ENCODE measurements at regions not wholly inside any gene's neighbourhood (a gene's known extent, or its start where the extent isn't known, plus 50 kb on each side); places are given as distances from the start of the nearest gene placed in this dataset.

- H3K4me3 ChIP-seq (ENCODE audit: low read depth, low read length) = no peak overlapping the region
These were observed 579.2 kb upstream of the PSMD7 start for GRCh38 chr16:73717266-73717974.

GRCh38 chr16:73714976-73715375 is 581.6 kb upstream of the PSMD7 start:
- H3K4me3 ChIP-seq (ENCODE audit: low read depth, low read length) = no peak overlapping the region

GRCh38 chr16:73713778-73714495 is 582.7 kb upstream of the PSMD7 start:
- no peak overlapping the region for H3K4me3 ChIP-seq (ENCODE audit: low read depth, low read length)

GRCh38 chr16:73713251-73713650 is 583.4 kb upstream of the PSMD7 start:
- H3K4me3 ChIP-seq (ENCODE audit: low read depth, low read length) = no peak overlapping the region

GRCh38 chr16:73711406-73712080 is 585.1 kb upstream of the PSMD7 start:
- H3K4me3 ChIP-seq (ENCODE audit: low read depth, low read length) = no peak overlapping the region

- H3K4me3 ChIP-seq (ENCODE audit: low read depth, low read length) = no peak overlapping the region
These were observed 586.1 kb upstream of the PSMD7 start for GRCh38 chr16:73710526-73710925.

GRCh38 chr16:73707863-73708262 is 588.8 kb upstream of the PSMD7 start:
- H3K4me3 ChIP-seq (ENCODE audit: low read depth, low read length) = no peak overlapping the region

- no peak overlapping the region for H3K4me3 ChIP-seq (ENCODE audit: low read depth, low read length)
These were observed 592.7 kb upstream of the PSMD7 start for GRCh38 chr16:73703891-73704290.

GRCh38 chr16:73697336-73697735 is 599.3 kb upstream of the PSMD7 start:
- no peak overlapping the region for H3K4me3 ChIP-seq (ENCODE audit: low read depth, low read length)

GRCh38 chr16:73692861-73693260 is 603.8 kb upstream of the PSMD7 start:
- H3K4me3 ChIP-seq (ENCODE audit: low read depth, low read length) = no peak overlapping the region

GRCh38 chr16:73683804-73684203 is 612.8 kb upstream of the PSMD7 start:
- no peak overlapping the region for H3K4me3 ChIP-seq (ENCODE audit: low read depth, low read length)

GRCh38 chr16:73672135-73672534 is 624.2 kb upstream of the ZFHX3 start:
- H3K4me3 ChIP-seq (ENCODE audit: low read depth, low read length) = no peak overlapping the region

- H3K4me3 ChIP-seq (ENCODE audit: low read depth, low read length) = no peak overlapping the region
These were observed 623.2 kb upstream of the ZFHX3 start for GRCh38 chr16:73670836-73671820.

GRCh38 chr16:73669535-73670274 is 621.8 kb upstream of the ZFHX3 start:
- H3K4me3 ChIP-seq (ENCODE audit: low read depth, low read length) = no peak overlapping the region

- H3K4me3 ChIP-seq (ENCODE audit: low read depth, low read length) = no peak overlapping the region
These were observed 615.8 kb upstream of the ZFHX3 start for GRCh38 chr16:73663720-73664119.

GRCh38 chr16:73636196-73636595 is 588.3 kb upstream of the ZFHX3 start:
- no peak overlapping the region for H3K4me3 ChIP-seq (ENCODE audit: low read depth, low read length)

- H3K4me3 ChIP-seq (ENCODE audit: low read depth, low read length) = no peak overlapping the region
These were observed 581.1 kb upstream of the ZFHX3 start for GRCh38 chr16:73629011-73629410.

GRCh38 chr16:73617738-73618137 is 569.8 kb upstream of the ZFHX3 start:
- no peak overlapping the region for H3K4me3 ChIP-seq (ENCODE audit: low read depth, low read length)

- no peak overlapping the region for H3K4me3 ChIP-seq (ENCODE audit: low read depth, low read length)
These were observed 568.8 kb upstream of the ZFHX3 start for GRCh38 chr16:73616770-73617169.

- no peak overlapping the region for H3K4me3 ChIP-seq (ENCODE audit: low read depth, low read length)
These were observed 568.3 kb upstream of the ZFHX3 start for GRCh38 chr16:73616166-73616753.
